GM21526 (cell line): ENCODE measurements at regions not wholly inside any gene's neighbourhood (a gene's known extent, or its start where the extent isn't known, plus 50 kb on each side); places are given as distances from the start of the nearest gene placed in this dataset.

ENCODE experiments used
- ATAC-seq: cut with Tn5 transposase; IDR thresholded peaks from one replicate; pipeline ENCODE4 v1.9.1; 2021; ENCODE audit warnings: moderate library complexity; ENCODE audit not compliant: unreplicated experiment, low FRiP score

DNA sequence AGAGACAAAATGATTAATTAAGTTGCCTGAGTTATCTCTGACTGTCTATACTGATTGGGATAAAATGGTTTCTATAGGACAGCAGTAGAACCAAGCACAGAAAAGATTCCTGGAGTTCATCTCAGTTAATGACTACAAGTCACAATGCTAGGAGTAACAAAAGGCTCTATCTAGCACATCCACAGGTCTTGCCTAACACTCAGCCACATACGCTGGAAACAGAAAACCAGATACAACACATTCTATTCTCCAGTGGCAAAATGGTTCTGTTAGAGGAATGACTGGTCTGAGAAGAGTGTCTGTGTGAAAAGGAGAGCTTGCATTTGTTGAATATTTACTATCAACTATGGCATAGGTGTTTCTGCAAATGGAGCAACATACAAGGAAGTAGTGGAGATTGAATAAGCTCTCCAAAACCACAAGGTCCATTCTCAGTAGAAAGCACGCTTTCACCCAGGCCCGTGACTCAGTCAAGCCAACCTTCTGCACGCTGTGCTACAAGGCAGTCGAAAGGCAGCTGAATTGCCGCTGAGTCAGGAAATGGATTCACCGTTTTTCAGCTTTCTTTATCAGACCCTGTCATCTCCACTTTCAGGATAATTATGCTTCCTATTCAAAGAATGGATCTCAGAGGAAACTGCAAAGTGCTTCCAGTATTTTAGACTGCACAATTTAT, 761.5 kb downstream of the EFNB2 start:
- ATAC-seq, result no peak

GRCh38 chr13:105773241-105773640, 762.2 kb downstream of the EFNB2 start:
- ATAC-seq, result no peak

DNA sequence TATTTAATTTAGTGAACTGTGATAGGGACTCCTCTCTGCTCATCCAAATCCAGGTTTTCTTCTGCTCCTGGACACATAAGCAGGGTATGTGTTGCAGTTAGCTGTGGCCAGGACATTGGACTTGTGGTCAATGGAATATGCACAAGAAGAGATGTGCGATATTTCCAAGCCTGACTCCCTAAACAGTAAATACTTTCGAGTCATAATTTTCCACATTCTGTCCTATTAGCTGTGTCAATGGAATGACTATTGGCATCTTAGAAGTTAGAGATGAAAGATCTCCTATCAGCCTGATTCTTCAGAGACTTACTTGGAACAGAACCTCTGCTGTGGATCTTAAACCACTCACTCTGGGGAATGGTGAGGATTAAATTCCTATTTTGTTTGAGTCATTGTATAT, 771.0 kb downstream of the EFNB2 start:
- ATAC-seq, result no peak

GRCh38 chr13:105763851-105764250, 771.6 kb downstream of the EFNB2 start:
- no peak for ATAC-seq

- ATAC-seq, result no peak
These were observed 773.4 kb downstream of the EFNB2 start for GRCh38 chr13:105762096-105762495.

- no peak for ATAC-seq
These were observed 776.3 kb downstream of the EFNB2 start for GRCh38 chr13:105758918-105759860.

DNA sequence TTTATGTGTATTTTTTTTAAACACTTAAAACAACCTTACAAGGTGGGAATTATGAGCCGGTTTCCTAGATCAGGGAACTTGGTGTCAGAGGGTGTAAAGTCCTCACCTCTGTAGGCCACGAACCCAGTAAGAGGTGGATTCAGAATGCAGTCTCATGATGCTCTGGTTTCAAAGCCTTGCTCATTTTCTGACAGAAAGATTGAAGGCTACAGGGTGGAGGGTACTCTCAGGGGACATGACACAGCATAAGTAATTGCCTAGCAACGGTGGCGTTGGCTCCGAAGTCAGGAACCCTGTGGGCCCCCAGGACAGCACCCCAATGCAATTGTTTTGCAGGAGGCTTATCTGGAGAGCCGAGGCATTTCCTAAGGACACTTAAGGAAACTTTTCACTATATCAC, 794.7 kb downstream of the EFNB2 start:
- ATAC-seq, result no peak

GRCh38 chr13:105737688-105738087, 797.8 kb downstream of the EFNB2 start:
- no peak for ATAC-seq

- no peak for ATAC-seq
These were observed 800.2 kb downstream of the EFNB2 start for GRCh38 chr13:105735281-105735680.

- no peak for ATAC-seq
These were observed 802.5 kb downstream of the EFNB2 start for GRCh38 chr13:105732806-105733529.

GRCh38 chr13:105725887-105726286, 809.6 kb downstream of the EFNB2 start:
- ATAC-seq, result no peak

DNA sequence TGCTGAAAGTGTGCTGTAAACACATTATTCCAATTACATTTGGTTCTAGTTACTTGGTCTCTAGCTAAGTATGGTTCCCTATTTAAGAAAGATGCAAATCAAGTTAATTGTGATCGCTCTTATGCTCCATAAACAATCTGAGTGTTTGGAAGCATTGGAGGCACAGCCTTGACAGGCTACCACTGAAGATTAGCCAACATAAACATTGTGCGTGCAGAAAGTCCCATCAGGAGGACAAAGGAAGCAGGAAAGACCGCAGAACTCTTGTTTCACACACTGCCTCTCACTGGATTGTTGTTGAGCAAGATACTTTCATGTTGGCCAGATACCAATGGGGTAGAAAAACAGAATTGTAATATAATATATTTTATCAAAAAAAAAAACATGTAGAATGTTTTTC, 814.4 kb downstream of the EFNB2 start:
- ATAC-seq, result no peak

DNA sequence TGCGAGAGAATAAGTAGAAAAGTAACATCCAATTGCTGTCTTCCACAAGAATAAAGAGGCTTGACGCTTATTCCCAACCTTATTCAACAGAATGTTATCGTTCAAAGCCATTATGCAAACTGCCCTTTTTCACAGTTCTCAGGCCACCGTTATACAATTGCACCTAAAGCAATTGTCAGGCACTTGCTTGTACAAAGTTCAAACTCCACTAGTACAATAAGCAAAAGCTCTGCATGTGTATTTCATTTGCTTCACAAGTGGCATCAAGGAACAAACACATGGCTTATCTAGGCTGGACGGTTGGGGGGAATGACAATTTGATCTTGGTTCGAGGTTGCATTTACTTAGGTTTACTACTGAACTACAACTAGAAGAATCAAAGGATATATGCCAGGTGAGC, 815.6 kb downstream of the EFNB2 start:
- no peak for ATAC-seq

DNA sequence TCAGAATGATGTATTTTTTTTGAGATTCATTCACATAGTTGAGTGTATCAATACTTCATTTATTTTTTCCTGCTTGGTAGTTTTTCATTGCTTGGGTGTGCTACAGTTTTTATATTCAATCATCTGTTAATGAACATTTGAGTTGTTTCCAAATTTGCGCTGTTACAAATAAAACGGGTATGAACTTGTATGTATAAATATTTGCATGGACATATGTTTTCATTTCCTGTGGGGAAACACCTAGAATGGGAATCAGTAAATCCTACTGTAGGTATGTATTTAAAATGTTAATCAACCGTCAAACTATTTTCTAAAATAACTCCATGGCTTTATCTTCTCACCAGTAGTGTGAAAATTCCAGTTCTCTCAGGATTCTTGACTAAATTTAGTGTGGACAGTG, 826.3 kb downstream of the EFNB2 start:
- no peak for ATAC-seq

GRCh38 chr13:105703843-105704242, 831.6 kb downstream of the EFNB2 start:
- no peak for ATAC-seq

DNA sequence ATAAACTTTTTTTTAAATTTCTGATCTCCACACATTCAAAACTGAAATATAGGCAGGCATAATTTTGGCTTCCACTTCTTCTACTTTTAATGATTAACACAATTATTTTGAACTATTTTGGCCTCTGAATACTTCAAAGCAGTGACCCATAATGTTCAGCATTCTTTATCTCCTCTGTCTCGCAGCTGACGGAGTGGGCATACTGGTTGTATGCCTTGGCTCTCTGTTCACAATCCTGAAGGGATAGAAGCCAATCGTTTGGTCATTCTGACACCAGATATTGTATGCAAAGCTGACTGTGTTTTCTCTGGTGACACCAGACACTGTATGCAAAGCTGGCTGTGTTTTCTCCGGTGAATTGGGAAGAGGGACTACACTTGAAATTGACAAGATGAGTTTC, 833.0 kb downstream of the EFNB2 start:
- no peak for ATAC-seq

DNA sequence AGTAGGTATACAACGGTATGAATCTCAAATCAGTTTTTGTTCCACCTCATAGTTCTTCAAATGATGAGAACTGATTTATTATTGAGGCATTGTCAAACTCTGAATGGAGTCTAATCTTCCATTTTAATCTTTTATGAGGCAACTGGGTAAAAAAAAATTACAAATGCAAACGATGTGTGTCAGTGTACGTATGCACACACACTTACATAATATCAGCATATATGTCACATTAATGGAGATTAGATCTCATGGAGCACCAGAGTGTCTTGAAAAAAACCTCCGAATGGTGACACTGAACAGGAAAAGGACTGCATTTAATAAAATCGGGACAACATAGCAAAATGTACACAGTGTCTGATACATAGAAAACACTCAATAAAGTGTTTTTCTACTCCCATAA, 842.7 kb downstream of the EFNB2 start:
- no peak for ATAC-seq

- ATAC-seq, result no peak
These were observed 851.2 kb downstream of the EFNB2 start for GRCh38 chr13:105684216-105684615.

- no peak for ATAC-seq
These were observed 855.6 kb downstream of the EFNB2 start for GRCh38 chr13:105679838-105680237.

- no peak for ATAC-seq
These were observed 857.4 kb downstream of the EFNB2 start for GRCh38 chr13:105678072-105678471.

DNA sequence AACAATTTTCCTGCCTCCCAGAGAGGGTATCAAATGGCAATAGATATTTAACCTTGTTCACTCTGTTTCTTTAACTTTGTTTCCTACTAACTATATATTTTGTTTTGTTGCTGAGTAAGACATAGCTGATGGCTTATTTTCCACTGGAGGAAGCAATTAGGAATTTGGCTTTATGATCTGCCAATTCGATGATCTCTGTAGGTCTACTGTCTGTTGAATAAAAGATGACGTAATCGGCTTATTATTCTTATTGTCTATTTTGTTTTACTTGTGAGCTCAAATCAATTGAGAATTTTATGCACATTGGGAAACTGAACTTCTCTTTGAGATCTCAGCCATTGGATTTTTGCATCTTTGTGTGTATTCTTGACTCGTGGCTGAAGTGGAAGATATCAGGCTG, 862.6 kb downstream of the EFNB2 start:
- no peak for ATAC-seq
